Gastroesophageal sphincter (tissue), 3 donors: ENCODE measurements at regions not wholly inside any gene's neighbourhood (a gene's known extent, or its start where the extent isn't known, plus 50 kb on each side); places are given as distances from the start of the nearest gene placed in this dataset.
"Not testable (repeated sequence)": the region's sequence is repeated elsewhere in the genome, so short reads cannot be mapped to it uniquely, and the experiment has no call there.

ENCODE experiments used
- POLR2A ChIP-seq, 2 donors: fragments of 450-650 bp; IDR thresholded peaks; one replicate each; pipeline ENCODE4 v1.6.1; 2017; ENCODE audit warnings: antibody characterized with exemption in 2 of 2, mild to moderate bottlenecking in 2 of 2, moderate library complexity in 1 of 2
- TF ChIP-seq, protein P1 (sequence below), 4 experiments: fragments of 200-600 bp in 2 of 4; fragments of 450-650 bp in 2 of 4; sonication (generic) in 1 of 4; IDR thresholded peaks; one replicate each; pipeline ENCODE4 v1.5.1; 2017 to 2019; ENCODE audit warnings: antibody characterized with exemption in 4 of 4, mild to moderate bottlenecking in 2 of 4, moderate library complexity in 2 of 4

GRCh38 chr4:82301390-82301789 is 72.4 kb downstream of the HNRNPD start:
- TF ChIP-seq, protein P1, sequence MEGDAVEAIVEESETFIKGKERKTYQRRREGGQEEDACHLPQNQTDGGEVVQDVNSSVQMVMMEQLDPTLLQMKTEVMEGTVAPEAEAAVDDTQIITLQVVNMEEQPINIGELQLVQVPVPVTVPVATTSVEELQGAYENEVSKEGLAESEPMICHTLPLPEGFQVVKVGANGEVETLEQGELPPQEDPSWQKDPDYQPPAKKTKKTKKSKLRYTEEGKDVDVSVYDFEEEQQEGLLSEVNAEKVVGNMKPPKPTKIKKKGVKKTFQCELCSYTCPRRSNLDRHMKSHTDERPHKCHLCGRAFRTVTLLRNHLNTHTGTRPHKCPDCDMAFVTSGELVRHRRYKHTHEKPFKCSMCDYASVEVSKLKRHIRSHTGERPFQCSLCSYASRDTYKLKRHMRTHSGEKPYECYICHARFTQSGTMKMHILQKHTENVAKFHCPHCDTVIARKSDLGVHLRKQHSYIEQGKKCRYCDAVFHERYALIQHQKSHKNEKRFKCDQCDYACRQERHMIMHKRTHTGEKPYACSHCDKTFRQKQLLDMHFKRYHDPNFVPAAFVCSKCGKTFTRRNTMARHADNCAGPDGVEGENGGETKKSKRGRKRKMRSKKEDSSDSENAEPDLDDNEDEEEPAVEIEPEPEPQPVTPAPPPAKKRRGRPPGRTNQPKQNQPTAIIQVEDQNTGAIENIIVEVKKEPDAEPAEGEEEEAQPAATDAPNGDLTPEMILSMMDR (IDR thresholded peaks at IDR 0.05): not testable (repeated sequence)
- not testable (repeated sequence) for TF ChIP-seq POLR2A (IDR thresholded peaks at IDR 0.05)
